Heart right ventricle (tissue), 16 donors: ENCODE measurements at regions not wholly inside any gene's neighbourhood (a gene's known extent, or its start where the extent isn't known, plus 50 kb on each side); places are given as distances from the start of the nearest gene placed in this dataset.

Experiments
- ATAC-seq, 8 donors: fragments of 200-7000 bp; cut with Tn5 transposase; one replicate each; pipeline ENCODE4 v1.9.1; 2020; ENCODE audit warnings: mild to moderate bottlenecking in 8 of 8, moderate library complexity in 8 of 8, moderate number of reproducible peaks in 1 of 8
- DNase-seq, 2 donors: peaks; one replicate each; pipeline ENCODE4 v3.0.0-alpha.2; 2020
- H3K27ac ChIP-seq, 10 donors: fragments of 200-600 bp; sonication (generic) in 2 of 10; one replicate each; pipeline versions ENCODE4 v1.5.0 to v1.8.0; 2020 to 2022; ENCODE audit warnings: mild to moderate bottlenecking in 3 of 10
- H3K27me3 ChIP-seq, 7 donors: fragments of 200-600 bp; one replicate each; pipeline ENCODE4 v1.8.0; 2021 to 2022; ENCODE audit warnings: mild to moderate bottlenecking in 2 of 7
- H3K36me3 ChIP-seq, 9 donors: fragments of 200-600 bp; sonication (generic) in 1 of 9; one replicate each; pipeline versions ENCODE4 v1.5.0 to v1.8.0; 2020 to 2022; ENCODE audit warnings: mild to moderate bottlenecking in 2 of 9
- H3K4me1 ChIP-seq, 9 donors: fragments of 200-600 bp; sonication (generic) in 1 of 9; one replicate each; pipeline versions ENCODE4 v1.5.0 to v1.8.0; 2020 to 2022; ENCODE audit warnings: mild to moderate bottlenecking in 4 of 9
- H3K4me3 ChIP-seq, 10 donors: fragments of 200-600 bp; sonication (generic) in 2 of 10; one replicate each; pipeline versions ENCODE4 v1.5.0 to v1.8.0; 2020 to 2022; ENCODE audit warnings: mild to moderate bottlenecking in 7 of 10, moderate library complexity in 2 of 10
- H3K9me3 ChIP-seq, 11 donors: fragments of 200-600 bp in 10 of 11; sonication (generic) in 2 of 11; one replicate each; pipeline versions ENCODE4 v1.5.0 to v1.8.0; 2013 to 2022; ENCODE audit warnings: mild to moderate bottlenecking in 2 of 11, control low read depth in 1 of 11, moderate library complexity in 1 of 11
- whole genome bisulfite sequencing, 2 donors: extraction: QIAGEN DNeasy Blood & Tissue Kit; methylation state at CpG; one replicate each; pipeline ENCODE4 v1.1.7; 2013; ENCODE audit warnings: inconsistent platforms in 1 of 2; 5-methylcytosine and 5-hydroxymethylcytosine counted together
- intact Hi-C, 10 donors: fragments of 100-400 bp; cut with DNase I; formaldehyde crosslinking; loops; one replicate each; pipeline versions ENCODE4 v1.11.1 to v1.14.2; 2022
- TF ChIP-seq, protein P1 (sequence below), 9 donors: fragments of 200-600 bp; sonication (generic) in 2 of 9; IDR thresholded peaks; one replicate each; pipeline versions ENCODE4 v1.5.0 to v1.8.0; 2021 to 2022; ENCODE audit warnings: antibody characterized with exemption in 9 of 9, mild to moderate bottlenecking in 5 of 9, moderate library complexity in 1 of 9
- donor health status: Arrhythmogenic right ventricular cardiomyopathy.
- donor health status: ischemic (EF 13 %, LVEDD 7.1; RV severe dilation, severe dysfunction).
- donor health status: healthy with polysubstance abuse.
- donor health status: DM: no; HTN: yes; CAD: no.
- donor health status: DM: no; HTN: no; CAD: no.
- donor health status: ischemic (EF 25% LVEDD 6.9; RV normal size, moderate dysfunction).
- donor health status: ischemic (EF 25% LVEDD 5.7; RV mildly dilated, moderate dysfunction).
- donor health status: healthy.
- donor health status: DM: yes; HTN: yes; CAD: no.
- donor health status: Ischemic cardiomyopathy.
- donor health status: ischemic (EF 35%, LVEDD 5.7; RV mildly dilated, moderate dysfunction).
- donor health status: nonischemic (EF 11% LVEDD 7.7; RV severe dilation, severe dysfunction).
- donor health status: DM: yes; HTN: yes; CAD: no.
- donor health status: PGD.
- donor health status: ischemic (EF 29% LVEDD 5.4; RV normal size, mild dysfunction).
- donor health status: nonischemic (EF 23%, LVEDD 6.1; RV moderate dilation, normal function).

DNA sequence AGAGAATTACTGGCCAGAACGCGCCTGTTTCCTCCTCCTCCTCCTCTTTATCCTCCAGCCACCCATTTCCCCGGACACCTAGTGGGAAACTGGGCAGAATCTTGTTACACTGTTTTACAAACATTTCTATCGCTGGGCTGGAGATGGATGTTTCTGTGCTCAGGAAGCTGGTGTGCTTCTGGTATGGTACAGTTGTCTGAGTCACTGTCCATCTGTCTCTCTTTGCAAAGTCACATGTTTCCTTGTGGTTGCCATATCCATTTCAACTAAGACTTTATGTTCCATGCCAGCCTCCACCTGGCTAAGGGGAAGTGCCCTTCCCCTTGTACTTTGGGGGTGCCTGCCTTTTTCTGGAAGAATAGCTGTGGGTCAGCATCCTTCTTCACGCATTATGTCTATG, 52.9 kb upstream of the SLC22A16 start:
- intact Hi-C loops = loop anchor here in 8 of 10 donors (2.0 to 10.0 kb wide), 10 partner anchors 153 to 675 kb away; partner anchors contain the start of gene GTF3C6 (in 2 of the 8)
- Histone ChIP-seq H3K4me3 (no peak overlapping the region), H3K36me3 (no peaks in the 10 kb centered on the region), H3K4me1 (peaks cover 0 to 19% (median 6%) of the 10 kb centered on the region in 9 donors), H3K27ac (peak overlapping the region in 2 of 10 donors; percentile 36 to 52), H3K9me3 (no peaks in the 10 kb centered on the region), H3K27me3 (no peaks in the 10 kb centered on the region)
- TF ChIP-seq, protein P1, sequence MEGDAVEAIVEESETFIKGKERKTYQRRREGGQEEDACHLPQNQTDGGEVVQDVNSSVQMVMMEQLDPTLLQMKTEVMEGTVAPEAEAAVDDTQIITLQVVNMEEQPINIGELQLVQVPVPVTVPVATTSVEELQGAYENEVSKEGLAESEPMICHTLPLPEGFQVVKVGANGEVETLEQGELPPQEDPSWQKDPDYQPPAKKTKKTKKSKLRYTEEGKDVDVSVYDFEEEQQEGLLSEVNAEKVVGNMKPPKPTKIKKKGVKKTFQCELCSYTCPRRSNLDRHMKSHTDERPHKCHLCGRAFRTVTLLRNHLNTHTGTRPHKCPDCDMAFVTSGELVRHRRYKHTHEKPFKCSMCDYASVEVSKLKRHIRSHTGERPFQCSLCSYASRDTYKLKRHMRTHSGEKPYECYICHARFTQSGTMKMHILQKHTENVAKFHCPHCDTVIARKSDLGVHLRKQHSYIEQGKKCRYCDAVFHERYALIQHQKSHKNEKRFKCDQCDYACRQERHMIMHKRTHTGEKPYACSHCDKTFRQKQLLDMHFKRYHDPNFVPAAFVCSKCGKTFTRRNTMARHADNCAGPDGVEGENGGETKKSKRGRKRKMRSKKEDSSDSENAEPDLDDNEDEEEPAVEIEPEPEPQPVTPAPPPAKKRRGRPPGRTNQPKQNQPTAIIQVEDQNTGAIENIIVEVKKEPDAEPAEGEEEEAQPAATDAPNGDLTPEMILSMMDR (IDR thresholded peaks at IDR 0.05) = no peak
- ATAC-seq (no peak), DNase-seq (no peak)
- 69 to 75% methylated on average over 5 of the region's 5 CpGs for WGBS, 2 donors

DNA sequence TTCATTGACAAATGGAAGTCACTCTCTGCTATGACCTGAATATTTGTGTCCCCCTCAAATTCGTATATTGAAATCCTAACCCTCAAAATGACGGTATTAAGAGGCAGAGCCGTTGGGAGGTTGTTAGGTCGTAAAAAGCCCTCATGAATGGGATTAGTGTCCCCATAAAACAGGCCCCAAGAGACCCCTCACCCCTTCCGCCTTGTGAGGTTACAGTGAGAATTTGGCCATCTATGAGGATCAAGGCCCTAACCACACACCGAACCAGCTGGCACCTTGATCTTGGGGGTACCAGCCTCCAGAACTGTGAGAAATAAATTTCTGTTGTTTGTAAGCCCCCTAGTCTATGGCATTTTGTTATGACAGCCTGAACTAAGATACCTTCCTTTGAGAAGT, 52.5 kb upstream of the SLC22A16 start:
- no peaks in the 10 kb centered on the region for H3K9me3 ChIP-seq
- intact Hi-C loops = loop anchor here in 8 of 10 donors (2.0 to 10.0 kb wide), 10 partner anchors 153 to 676 kb away; partner anchors contain the start of gene GTF3C6 (in 2 of the 8)
- H3K27me3 ChIP-seq = no peaks in the 10 kb centered on the region
- H3K4me1 ChIP-seq = peaks cover 0 to 19% (median 6%) of the 10 kb centered on the region in 9 donors
- 95 to 99% methylated on average over 6 of the region's 6 CpGs for WGBS, 2 donors
- TF ChIP-seq, protein P1 (IDR thresholded peaks at IDR 0.05) = no peak
- DNase-seq (no peak), ATAC-seq (no peak)
- H3K36me3 ChIP-seq = no peaks in the 10 kb centered on the region
- no peak overlapping the region for H3K4me3 ChIP-seq
- H3K27ac ChIP-seq = peak overlapping the region in 6 of 10 donors; percentile 14 to 52 (median 40)

DNA sequence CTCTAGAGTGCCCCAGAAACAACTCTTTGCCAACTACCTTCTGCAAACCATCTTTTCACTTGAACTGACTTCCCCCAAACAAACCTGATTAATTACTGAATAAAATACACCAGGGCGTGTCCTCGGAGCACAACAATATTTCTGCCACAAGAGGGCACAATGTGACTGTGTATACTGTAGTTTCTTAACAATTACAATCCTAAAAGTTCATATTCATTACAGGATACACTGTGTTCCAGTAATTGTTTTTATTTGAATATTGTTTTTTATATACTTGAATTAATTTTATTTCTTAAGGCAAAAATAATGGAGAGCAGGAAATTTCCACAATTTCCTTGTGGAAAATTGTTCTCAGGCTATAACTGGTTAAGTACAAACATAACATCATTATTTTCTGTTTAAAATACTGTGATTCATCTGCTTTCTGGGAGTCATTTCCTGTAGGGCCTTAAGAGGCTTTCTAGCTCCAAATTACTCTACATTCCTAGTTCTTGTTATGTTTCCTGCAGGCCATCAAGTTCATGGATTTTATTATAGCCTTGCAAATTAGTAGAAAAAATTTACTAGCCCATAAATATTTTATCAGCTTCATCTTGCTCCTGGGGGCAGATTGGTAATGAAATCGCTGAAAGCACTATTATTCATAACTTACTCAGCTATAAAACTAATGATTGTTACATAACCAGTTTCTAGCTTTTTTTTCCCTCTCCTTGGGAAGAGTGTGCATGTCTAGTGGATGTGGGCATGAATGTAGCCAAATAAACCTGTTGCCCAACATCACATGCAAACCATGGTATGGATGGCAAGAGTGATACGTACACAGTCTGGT, 51.9 kb upstream of the SLC22A16 start:
- Histone ChIP-seq H3K27ac (peak overlapping the region in 7 of 10 donors; percentile 8 to 52 (median 38)), H3K9me3 (peaks cover 0 to 4% (median 0%) of the 10 kb centered on the region in 11 donors), H3K4me1 (peaks cover 0 to 19% (median 6%) of the 10 kb centered on the region in 9 donors), H3K4me3 (no peak overlapping the region), H3K36me3 (no peaks in the 10 kb centered on the region), H3K27me3 (no peaks in the 10 kb centered on the region)
- peak; percentile 48 to 89 (median 84) for ATAC-seq
- intact Hi-C loops = loop anchor here in 8 of 10 donors (2.0 to 10.0 kb wide), 10 partner anchors 154 to 676 kb away; partner anchors contain the start of gene GTF3C6 (in 2 of the 8)
- TF ChIP-seq, protein P1 (IDR thresholded peaks at IDR 0.05) = peak; percentile 72 to 88 (median 81)
- DNase-seq = peak in 1 of 2 donors; percentile 51
- WGBS, 2 donors = 28 to 33% methylated on average over 4 of the region's 4 CpGs

DNA sequence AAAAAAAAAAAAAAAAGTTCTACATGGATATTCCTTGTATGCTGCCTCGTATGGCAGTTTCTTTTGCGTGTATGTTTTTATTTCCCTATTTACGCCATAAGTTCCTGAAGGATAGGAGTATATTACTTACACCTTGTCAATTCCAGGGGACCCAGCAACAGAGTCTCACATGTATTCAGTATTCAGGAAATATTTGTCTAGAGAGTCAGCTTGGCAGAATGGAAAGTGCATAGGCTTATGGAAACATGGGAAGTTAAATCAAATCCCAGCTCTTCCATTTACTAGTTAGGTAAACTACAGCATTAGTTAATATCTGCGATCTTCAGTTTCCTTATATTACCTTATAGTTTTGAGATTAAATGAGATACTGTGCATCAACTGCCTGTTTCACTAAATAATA, 51.1 kb upstream of the SLC22A16 start:
- 80 to 81% methylated on average over 4 of the region's 4 CpGs for WGBS, 2 donors
- TF ChIP-seq, protein P1 (IDR thresholded peaks at IDR 0.05) = no peak
- intact Hi-C loops = loop anchor here in 9 of 10 donors (2.0 to 10.0 kb wide), 10 partner anchors 155 to 677 kb away; partner anchors contain the start of gene GTF3C6 (in 2 of the 9)
- H3K36me3 ChIP-seq = no peaks in the 10 kb centered on the region
- H3K4me3 ChIP-seq = no peak overlapping the region
- H3K4me1 ChIP-seq = peaks cover 0 to 19% (median 6%) of the 10 kb centered on the region in 9 donors
- H3K27me3 ChIP-seq = no peaks in the 10 kb centered on the region
- ATAC-seq (no peak), DNase-seq (no peak)
- H3K27ac ChIP-seq = peak overlapping the region in 1 of 10 donors; percentile 38
- H3K9me3 ChIP-seq = peaks cover 0 to 4% (median 0%) of the 10 kb centered on the region in 11 donors
